Mammary epithelial cell (primary cell): ENCODE measurements at regions not wholly inside any gene's neighbourhood (a gene's known extent, or its start where the extent isn't known, plus 50 kb on each side); places are given as distances from the start of the nearest gene placed in this dataset.

Experiments
- CTCF ChIP-seq, 2 donors: IDR thresholded peaks in 1 of 2; conservative IDR thresholded peaks in 1 of 2; 2 replicates each; pipeline ENCODE4 v1.5.1; 2011 to 2012; ENCODE audit warnings: inconsistent platforms in 2 of 2, low read length in 2 of 2, mild to moderate bottlenecking in 2 of 2, control low read depth in 1 of 2, low read depth in 1 of 2; ENCODE audit not compliant: insufficient read depth in 1 of 2; ENCODE audit errors: extremely low read depth in 1 of 2
- EZH2 ChIP-seq: IDR thresholded peaks from 2 replicates; pipeline ENCODE4 v1.6.1; 2012; ENCODE audit warnings: low read length, inconsistent platforms, borderline replicate concordance

GRCh38 chr2:239580199-239580527 is 179.3 kb upstream of the HDAC4 start:
- TF ChIP-seq CTCF (conservative IDR thresholded peaks at IDR 0.05 in 1 of 2, IDR thresholded peaks at IDR 0.05 in 1 of 2; ENCODE audit: extremely low read depth in 1 of 2, insufficient read depth in 1 of 2, low read depth in 1 of 2, low read length in 2 of 2) (no peak), EZH2 (no peak)
